Spinal cord (tissue), 9 donors: ENCODE measurements at regions not wholly inside any gene's neighbourhood (a gene's known extent, or its start where the extent isn't known, plus 50 kb on each side); places are given as distances from the start of the nearest gene placed in this dataset.

Experiments used
- DNase-seq, 6 donors: peaks; one replicate each; pipeline versions ENCODE4 v3.0.0 to v3.0.0-alpha.2; 2013 to 2015; ENCODE audit warnings: low spot score in 6 of 6, low read depth in 4 of 6
- H3K27ac ChIP-seq: one replicate; pipeline ENCODE4 v1.5.1; 2013; ENCODE audit warnings: low read depth, low read length, control low read depth
- H3K27me3 ChIP-seq: one replicate; pipeline ENCODE4 v1.6.1; 2013; ENCODE audit warnings: low read length; ENCODE audit not compliant: control insufficient read depth, insufficient read depth
- H3K36me3 ChIP-seq: one replicate; pipeline ENCODE4 v1.6.1; 2013; ENCODE audit warnings: low read length; ENCODE audit not compliant: control insufficient read depth, insufficient read depth
- H3K4me1 ChIP-seq: one replicate; pipeline ENCODE4 v1.6.1; 2013; ENCODE audit warnings: low read length; ENCODE audit not compliant: control insufficient read depth, insufficient read depth
- H3K4me3 ChIP-seq: one replicate; pipeline ENCODE4 v1.5.1; 2013; ENCODE audit warnings: low read depth, low read length, control low read depth
- H3K9me3 ChIP-seq: one replicate; pipeline ENCODE4 v1.6.1; 2013; ENCODE audit warnings: low read length; ENCODE audit not compliant: control insufficient read depth, insufficient read depth
- WGBS: methylation state at CpG from one replicate; pipeline ENCODE4 v1.1.5; 2013; ENCODE audit warnings: missing lambda C conversion rate; ENCODE audit not compliant: insufficient coverage; 5-methylcytosine and 5-hydroxymethylcytosine counted together
- donor health status: healthy.

DNA sequence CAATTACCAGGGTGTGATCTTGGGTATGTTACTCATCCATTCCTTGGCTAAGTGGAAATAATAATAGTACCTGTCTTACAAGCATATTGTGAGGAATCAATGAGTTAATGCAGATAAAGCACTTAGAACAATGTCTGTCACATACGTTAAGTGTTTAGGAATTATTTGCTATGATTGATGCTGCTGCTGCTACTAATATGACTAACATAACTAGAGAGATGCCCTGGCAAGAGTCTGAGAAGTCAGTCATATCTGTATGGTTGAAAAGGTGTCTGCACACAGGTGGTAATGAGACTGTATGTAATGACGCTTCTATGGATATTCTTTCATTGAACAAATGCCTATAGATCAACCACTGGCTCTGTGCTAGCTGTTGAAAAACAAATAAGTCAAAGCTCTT is 100.1 kb upstream of the PCGF5 start:
- Histone ChIP-seq H3K36me3 (no peaks in the 10 kb centered on the region), H3K27me3 (no peaks in the 10 kb centered on the region), H3K27ac (no peak overlapping the region), H3K4me3 (no peak overlapping the region), H3K9me3 (no peaks in the 10 kb centered on the region), H3K4me1 (no peaks in the 10 kb centered on the region)
- no CpG with 5 or more reads among the region's 2 CpGs for WGBS
- DNase-seq, result no peak

DNA sequence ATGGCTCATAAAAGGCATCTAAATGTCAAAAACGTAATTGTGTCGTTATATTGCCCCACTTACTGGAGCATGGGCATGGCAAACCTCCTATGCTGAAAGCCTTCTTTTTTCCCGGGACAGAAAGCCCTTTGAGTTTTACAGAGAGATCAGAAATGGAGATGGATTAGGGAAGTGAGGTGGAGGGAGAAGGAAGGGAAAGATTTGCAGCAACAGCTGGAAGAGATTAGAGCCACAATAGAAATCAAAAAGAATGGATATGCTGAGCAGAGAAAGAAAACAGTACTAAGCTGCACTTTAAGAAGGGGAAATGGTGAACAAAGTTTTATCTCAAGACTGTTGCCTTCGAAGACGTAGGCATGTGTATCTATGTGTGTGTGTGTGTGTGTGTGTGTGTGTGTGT is 97.2 kb upstream of the PCGF5 start:
- no peak overlapping the region for H3K27ac ChIP-seq
- 30% methylated on average over 2 of the region's 5 CpGs for WGBS
- DNase-seq, result no peak

DNA sequence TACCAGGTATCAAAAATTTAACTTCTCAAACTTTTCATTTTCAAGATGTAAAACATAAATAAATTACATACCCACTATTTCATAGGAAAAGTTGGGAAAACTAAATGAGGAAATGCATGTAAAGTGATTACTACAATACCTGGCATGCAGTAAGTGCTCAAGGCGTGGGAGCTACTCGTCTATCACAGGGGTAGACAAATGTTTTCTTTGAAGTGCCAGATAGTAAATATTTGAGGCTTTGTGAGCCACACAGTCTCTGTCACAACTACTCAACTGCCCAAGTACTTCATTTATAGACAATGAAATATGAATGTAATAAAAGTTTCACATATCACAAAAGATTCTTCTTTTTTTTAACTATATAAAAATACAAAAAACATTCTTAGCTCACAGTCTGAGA is 96.4 kb upstream of the PCGF5 start:
- WGBS, result no CpG with 5 or more reads among the region's 2 CpGs

More for the DNA sequence above, 97.2 kb upstream of the PCGF5 start:
- Histone ChIP-seq H3K27me3 (no peaks in the 10 kb centered on the region), H3K4me1 (no peaks in the 10 kb centered on the region), H3K36me3 (no peaks in the 10 kb centered on the region), H3K9me3 (no peaks in the 10 kb centered on the region), H3K4me3 (no peak overlapping the region)

DNA sequence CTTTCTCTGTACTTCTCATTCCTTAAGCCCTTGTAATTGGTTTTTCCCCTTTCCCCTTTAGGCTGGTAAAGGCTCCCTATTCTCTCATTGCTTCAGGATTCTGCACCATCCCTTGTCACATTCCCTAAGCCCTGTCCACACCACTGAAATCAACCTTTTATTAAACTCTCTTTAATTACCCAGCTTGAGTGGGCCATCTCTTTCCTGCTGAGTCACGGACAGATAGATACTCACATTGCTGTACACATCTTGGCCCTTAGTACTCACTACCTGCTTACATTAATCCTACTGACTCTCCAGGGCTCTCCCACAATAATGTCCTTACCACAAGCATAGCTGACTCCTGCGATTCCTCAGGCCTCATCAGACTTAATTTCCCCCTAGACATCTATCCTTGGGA is 94.0 kb upstream of the PCGF5 start:
- no peaks in the 10 kb centered on the region for H3K9me3 ChIP-seq
- WGBS, result 78% methylated on average over 2 of the region's 2 CpGs
- H3K36me3 ChIP-seq, result no peaks in the 10 kb centered on the region
- no peaks in the 10 kb centered on the region for H3K27me3 ChIP-seq
- no peak for DNase-seq
- no peaks in the 10 kb centered on the region for H3K4me1 ChIP-seq
- no peak overlapping the region for H3K27ac ChIP-seq
- no peak overlapping the region for H3K4me3 ChIP-seq

More for the DNA sequence above, 96.4 kb upstream of the PCGF5 start:
- Histone ChIP-seq H3K4me1 (no peaks in the 10 kb centered on the region), H3K9me3 (no peaks in the 10 kb centered on the region), H3K36me3 (no peaks in the 10 kb centered on the region), H3K4me3 (no peak overlapping the region), H3K27ac (no peak overlapping the region), H3K27me3 (no peaks in the 10 kb centered on the region)
- DNase-seq, result no peak

DNA sequence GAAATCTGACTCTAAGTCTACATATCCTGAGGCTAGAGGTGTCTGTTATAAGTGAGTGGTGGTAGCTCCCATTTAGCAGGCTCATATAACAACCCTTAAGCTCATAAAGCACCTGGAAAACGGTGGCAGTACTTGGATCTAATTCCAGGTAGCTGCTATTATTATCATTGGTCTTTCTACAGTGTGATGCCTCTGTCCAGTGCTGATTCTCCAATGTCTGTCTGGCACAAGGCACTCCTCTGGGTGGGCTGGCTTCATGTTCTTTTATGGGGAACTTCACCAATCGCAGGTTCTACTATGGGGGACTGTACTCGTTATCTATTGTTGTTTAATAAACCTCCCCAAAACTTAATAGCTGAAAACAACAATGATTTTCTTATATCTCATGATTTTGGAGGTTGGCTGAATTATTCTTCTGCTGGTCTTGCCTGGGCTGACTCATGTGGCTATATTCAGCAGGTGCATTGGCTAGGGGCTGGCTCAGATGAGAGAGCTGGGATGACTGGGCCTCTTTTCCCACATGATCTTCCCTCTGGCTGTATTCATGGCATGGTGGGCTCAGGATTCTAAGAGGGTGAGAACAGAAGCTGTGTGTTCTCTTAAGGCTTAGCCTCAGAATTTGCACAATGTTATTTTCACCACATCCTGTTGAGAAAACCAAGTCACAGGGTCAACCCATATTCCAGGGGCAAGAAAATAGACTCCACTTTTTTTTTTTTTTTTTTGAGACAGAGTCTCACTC is 93.0 kb upstream of the PCGF5 start:
- no peak overlapping the region for H3K27ac ChIP-seq
- WGBS, result no CpG with 5 or more reads among the region's 3 CpGs
- no peak for DNase-seq
- no peak overlapping the region for H3K4me3 ChIP-seq
- H3K36me3 ChIP-seq, result no peaks in the 10 kb centered on the region
- no peaks in the 10 kb centered on the region for H3K9me3 ChIP-seq
- no peaks in the 10 kb centered on the region for H3K4me1 ChIP-seq
- no peaks in the 10 kb centered on the region for H3K27me3 ChIP-seq

DNA sequence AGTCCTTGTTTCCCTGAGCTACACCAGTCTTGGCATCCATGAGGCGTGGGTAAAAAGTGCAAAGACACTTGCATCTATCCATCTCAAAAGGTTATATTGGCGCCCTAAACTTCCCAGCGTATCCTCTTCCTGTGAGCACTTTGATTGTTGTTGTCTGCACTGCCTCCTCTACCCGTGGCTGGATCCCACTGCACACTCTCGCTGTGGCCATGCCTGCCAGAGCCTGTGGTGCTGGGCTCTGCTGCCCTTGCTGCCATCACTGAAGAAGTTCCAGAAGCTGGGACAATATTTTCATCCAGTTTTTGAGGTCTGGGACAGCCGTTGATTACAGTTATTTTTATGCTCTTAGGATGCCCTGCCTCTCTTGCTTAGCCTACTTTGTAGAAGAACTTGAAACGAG is 85.3 kb upstream of the PCGF5 start:
- 76% methylated on average over 6 of the region's 7 CpGs for WGBS
- Histone ChIP-seq H3K9me3 (no peaks in the 10 kb centered on the region), H3K4me3 (no peak overlapping the region), H3K27me3 (no peaks in the 10 kb centered on the region), H3K27ac (no peak overlapping the region), H3K36me3 (no peaks in the 10 kb centered on the region), H3K4me1 (no peaks in the 10 kb centered on the region)
- no peak for DNase-seq

DNA sequence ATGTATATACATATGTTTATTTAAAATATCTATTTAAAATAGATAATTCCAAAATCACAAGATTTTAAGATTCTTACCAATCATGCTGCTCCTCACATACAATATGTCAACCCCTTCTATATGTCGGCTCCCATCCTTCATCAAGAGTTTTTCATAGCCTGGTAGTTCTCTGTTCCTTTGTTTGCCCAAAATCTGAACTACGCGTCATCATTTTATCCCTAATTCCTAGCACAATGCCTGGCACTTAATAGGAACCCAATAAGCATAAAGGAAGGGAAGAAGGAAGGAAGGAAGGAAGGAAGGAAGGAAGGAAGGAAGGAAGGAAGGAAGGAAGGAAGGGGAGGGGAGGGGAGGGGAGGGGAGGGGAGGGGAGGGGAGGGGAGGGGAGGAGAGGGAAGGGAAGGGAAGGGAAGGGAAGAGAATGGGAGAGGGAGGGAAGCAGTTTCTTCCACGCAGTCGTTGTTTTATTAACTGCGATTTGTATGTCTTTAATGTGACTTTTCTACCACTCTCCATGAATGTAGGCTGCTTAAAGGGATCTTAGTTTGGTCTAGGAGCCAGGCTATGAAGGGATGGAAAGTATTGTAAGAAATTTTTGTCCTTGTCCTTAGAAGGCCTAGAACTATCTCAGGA is 83.3 kb upstream of the PCGF5 start:
- H3K27ac ChIP-seq, result no peak overlapping the region
- H3K4me1 ChIP-seq, result no peaks in the 10 kb centered on the region
- WGBS, result 80% methylated on average over 1 of the region's 6 CpGs
- no peaks in the 10 kb centered on the region for H3K27me3 ChIP-seq
- H3K36me3 ChIP-seq, result no peaks in the 10 kb centered on the region
- DNase-seq, result no peak
- no peaks in the 10 kb centered on the region for H3K9me3 ChIP-seq
- no peak overlapping the region for H3K4me3 ChIP-seq

DNA sequence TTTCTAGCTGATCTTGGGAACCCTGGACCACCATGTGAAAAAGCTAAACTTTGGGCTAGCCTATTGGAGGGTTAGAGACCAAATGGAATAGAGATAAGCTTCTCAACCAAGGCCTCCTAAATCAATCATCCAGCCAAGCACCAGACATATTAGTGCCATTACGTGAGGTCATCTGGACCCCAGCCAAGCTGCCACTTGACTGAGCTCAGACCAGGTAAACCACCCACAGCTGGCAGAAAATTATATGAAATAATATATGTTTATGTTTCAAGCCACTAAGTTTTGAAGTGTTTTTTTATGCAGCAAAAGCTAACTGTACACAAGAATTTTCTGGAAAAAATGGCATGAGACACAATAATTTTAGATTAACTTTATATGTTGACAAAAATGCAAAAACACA is 82.6 kb upstream of the PCGF5 start:
- Histone ChIP-seq H3K9me3 (no peaks in the 10 kb centered on the region), H3K36me3 (no peaks in the 10 kb centered on the region), H3K4me1 (no peaks in the 10 kb centered on the region), H3K4me3 (no peak overlapping the region), H3K27ac (no peak overlapping the region), H3K27me3 (no peaks in the 10 kb centered on the region)
- DNase-seq, result no peak
- no CpG with 5 or more reads among the region's 1 CpG for WGBS

DNA sequence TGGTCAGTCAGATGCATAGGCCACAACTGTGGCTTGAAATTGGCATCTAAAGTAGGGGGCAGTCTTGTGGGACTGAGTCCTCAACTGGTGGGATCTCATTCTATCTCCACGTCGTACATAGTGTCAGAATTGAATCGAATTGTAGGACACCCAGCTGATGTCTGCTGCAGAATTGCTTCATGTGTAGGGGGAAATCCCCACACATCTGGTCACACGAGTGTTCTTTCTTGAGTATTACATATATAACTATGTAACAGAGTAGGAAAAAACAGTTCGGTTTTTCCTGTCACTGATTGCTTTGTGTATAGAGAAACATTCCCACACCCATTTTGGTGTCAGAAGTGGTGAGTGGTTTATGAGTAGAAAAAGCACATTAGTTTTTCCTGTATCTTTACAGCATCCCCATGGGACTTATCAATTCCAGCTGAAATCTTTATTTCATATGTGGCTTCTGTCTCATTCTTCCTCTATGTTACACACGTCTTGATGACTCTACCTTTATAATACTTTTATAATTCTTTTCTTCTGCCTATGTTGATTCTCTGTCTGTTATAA is 79.4 kb upstream of the PCGF5 start:
- Histone ChIP-seq H3K4me3 (no peak overlapping the region), H3K4me1 (no peaks in the 10 kb centered on the region), H3K27me3 (no peaks in the 10 kb centered on the region), H3K9me3 (no peaks in the 10 kb centered on the region), H3K36me3 (no peaks in the 10 kb centered on the region), H3K27ac (no peak overlapping the region)
- no peak for DNase-seq
- WGBS, result no CpG with 5 or more reads among the region's 6 CpGs

DNA sequence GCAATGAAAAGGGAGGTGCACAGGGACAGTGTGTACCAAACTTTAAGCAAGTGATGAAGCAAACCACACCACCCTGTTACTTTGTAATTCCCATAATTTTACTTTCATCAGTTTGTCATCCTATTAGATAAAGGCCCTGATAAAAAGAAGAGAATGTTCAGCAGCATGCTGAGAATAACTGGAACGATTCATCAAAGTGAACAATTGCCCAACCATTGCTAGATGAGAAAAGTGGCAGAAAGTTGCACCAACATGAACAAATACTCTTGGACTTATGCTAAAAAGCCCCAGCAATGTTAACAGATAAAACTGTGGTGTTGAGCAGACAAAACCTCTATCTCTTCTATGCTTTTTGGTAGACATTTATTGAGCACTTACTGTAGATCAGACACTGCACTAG is 75.5 kb upstream of the PCGF5 start:
- H3K4me3 ChIP-seq, result no peak overlapping the region
- no peaks in the 10 kb centered on the region for H3K36me3 ChIP-seq
- no CpG with 5 or more reads among the region's 1 CpG for WGBS
- no peaks in the 10 kb centered on the region for H3K4me1 ChIP-seq
- H3K27me3 ChIP-seq, result no peaks in the 10 kb centered on the region
- H3K9me3 ChIP-seq, result no peaks in the 10 kb centered on the region
- no peak overlapping the region for H3K27ac ChIP-seq
- DNase-seq, result no peak
